Pancreas (tissue), 10 donors: ENCODE measurements at regions not wholly inside any gene's neighbourhood (a gene's known extent, or its start where the extent isn't known, plus 50 kb on each side); places are given as distances from the start of the nearest gene placed in this dataset.

ENCODE experiments used
- ATAC-seq, 4 donors: fragments of 200-7000 bp; cut with Tn5 transposase; one replicate each; pipeline versions ENCODE4 v1.8.0 to v1.9.1; 2020; ENCODE audit warnings: mild to moderate bottlenecking in 4 of 4, moderate library complexity in 4 of 4
- DNase-seq, 6 donors: peaks; one replicate each; pipeline ENCODE4 v3.0.0-alpha.2; 2020
- FAIRE-seq: peaks from 2 replicates; lab custom pipeline; 2012; peaks lifted over from hg19 to GRCh38; lab: Jason Lieb, UNC
- H3K27ac ChIP-seq, 4 donors: fragments of 200-600 bp; sonication (generic); 1 replicate in 3 of 4; 2 replicates in 1 of 4; pipeline versions ENCODE4 v1.5.0 to v1.8.0; 2020
- H3K27me3 ChIP-seq, 4 donors: fragments of 200-600 bp; one replicate each; pipeline ENCODE4 v1.8.0; 2021
- H3K36me3 ChIP-seq, 3 donors: fragments of 200-600 bp; sonication (generic) in 1 of 3; one replicate each; pipeline versions ENCODE4 v1.5.0 to v1.8.0; 2020 to 2021
- H3K4me1 ChIP-seq, 3 donors: fragments of 200-600 bp; one replicate each; pipeline ENCODE4 v1.8.0; 2021
- H3K4me3 ChIP-seq, 4 donors: fragments of 200-600 bp; sonication (generic) in 2 of 4; one replicate each; pipeline versions ENCODE4 v1.5.0 to v1.8.0; 2020 to 2021
- H3K9me3 ChIP-seq, 4 donors: fragments of 200-600 bp; one replicate each; pipeline ENCODE4 v1.8.0; 2021
- CTCF ChIP-seq, 4 donors: fragments of 200-600 bp; sonication (generic) in 3 of 4; IDR thresholded peaks; one replicate each; pipeline versions ENCODE4 v1.5.0 to v1.8.0; 2021; ENCODE audit warnings: antibody characterized with exemption in 4 of 4
- WGBS, 2 donors: extraction: QIAGEN DNeasy Blood & Tissue Kit; methylation state at CpG; one replicate each; pipeline ENCODE4 v1.1.7; 2013; 5-methylcytosine and 5-hydroxymethylcytosine counted together
- intact Hi-C, 3 donors: fragments of 100-400 bp; cut with DNase I; formaldehyde crosslinking; loops; one replicate each; pipeline versions ENCODE4 v1.11.1 to v1.14.2; 2022
- donor health status: healthy with polysubstance abuse.
- donor health status: DM: no; HTN: no; CAD: no; lungs with moderate emphysema.
- donor health status: DM: no; HTN: no; CAD: no.
- donor health status: control.
- donor health status: control.
- donor health status: Bipolar disorder and iron deficiency.
- donor health status: DM: yes; HTN: yes; CAD: no.
- donor health status: DM: no; HTN: no; CAD: no.
- donor health status: DM: no; HTN: no; CAD: no.
- donor health status: DM: yes; HTN: yes; CAD: no.

GRCh38 chr6:147986846-147987245, 355.8 kb upstream of the SASH1 start:
- H3K27me3 ChIP-seq = no peaks in the 10 kb centered on the region
- H3K9me3 ChIP-seq = no peaks in the 10 kb centered on the region
- DNase-seq (no peak), ATAC-seq (no peak), FAIRE-seq (no peak)
- intact Hi-C loops = no loop called here
- H3K4me1 ChIP-seq = no peaks in the 10 kb centered on the region
- no peak overlapping the region for H3K4me3 ChIP-seq
- no peak overlapping the region for H3K27ac ChIP-seq
- no peaks in the 10 kb centered on the region for H3K36me3 ChIP-seq
- no peak for TF ChIP-seq CTCF (IDR thresholded peaks at IDR 0.05)
- 52 to 64% methylated on average over 3 of the region's 3 CpGs for WGBS, 2 donors

- Histone ChIP-seq H3K4me3 (no peak overlapping the region), H3K4me1 (no peaks in the 10 kb centered on the region), H3K9me3 (no peaks in the 10 kb centered on the region), H3K36me3 (no peaks in the 10 kb centered on the region), H3K27me3 (no peaks in the 10 kb centered on the region), H3K27ac (no peak overlapping the region)
- FAIRE-seq (no peak), ATAC-seq (no peak), DNase-seq (no peak)
- 80 to 89% methylated on average over 2 of the region's 2 CpGs for WGBS, 2 donors
- intact Hi-C loops = no loop called here
- no peak for TF ChIP-seq CTCF (IDR thresholded peaks at IDR 0.05)
Observed at GRCh38 chr6:147990159-147990558, 352.5 kb upstream of the SASH1 start.

- no peaks in the 10 kb centered on the region for H3K36me3 ChIP-seq
- H3K9me3 ChIP-seq = no peaks in the 10 kb centered on the region
- H3K4me3 ChIP-seq = no peak overlapping the region
- no peaks in the 10 kb centered on the region for H3K4me1 ChIP-seq
- intact Hi-C loops = no loop called here
- FAIRE-seq (no peak), DNase-seq (no peak), ATAC-seq (no peak)
- no peak for TF ChIP-seq CTCF (IDR thresholded peaks at IDR 0.05)
- 70 to 86% methylated on average over 3 of the region's 3 CpGs for WGBS, 2 donors
- H3K27ac ChIP-seq = no peak overlapping the region
- no peaks in the 10 kb centered on the region for H3K27me3 ChIP-seq
Observed at GRCh38 chr6:147991961-147992360, 350.7 kb upstream of the SASH1 start.

GRCh38 chr6:147999001-147999540, 343.6 kb upstream of the SASH1 start:
- Histone ChIP-seq H3K4me1 (no peaks in the 10 kb centered on the region), H3K4me3 (no peak overlapping the region), H3K36me3 (no peaks in the 10 kb centered on the region), H3K27me3 (no peaks in the 10 kb centered on the region), H3K27ac (no peak overlapping the region), H3K9me3 (no peaks in the 10 kb centered on the region)
- ATAC-seq (no peak), FAIRE-seq (no peak), DNase-seq (no peak)
- intact Hi-C loops = no loop called here
- no peak for TF ChIP-seq CTCF (IDR thresholded peaks at IDR 0.05)

- intact Hi-C loops = no loop called here
- DNase-seq (no peak), FAIRE-seq (no peak), ATAC-seq (no peak)
- Histone ChIP-seq H3K4me3 (no peak overlapping the region), H3K4me1 (no peaks in the 10 kb centered on the region), H3K27me3 (no peaks in the 10 kb centered on the region), H3K27ac (no peak overlapping the region), H3K36me3 (no peaks in the 10 kb centered on the region), H3K9me3 (no peaks in the 10 kb centered on the region)
- 38 to 47% methylated on average over 7 of the region's 7 CpGs for WGBS, 2 donors
- TF ChIP-seq CTCF (IDR thresholded peaks at IDR 0.05) = no peak
Observed at GRCh38 chr6:148001844-148002642, 340.6 kb upstream of the SASH1 start.
